ENCODE measurements at regions not wholly inside any gene's neighbourhood (a gene's known extent, or its start where the extent isn't known, plus 50 kb on each side); places are given as distances from the start of the nearest gene placed in this dataset.
"Not testable (repeated sequence)": the region's sequence is repeated elsewhere in the genome, so short reads cannot be mapped to it uniquely, and the experiment has no call there.

DNA sequence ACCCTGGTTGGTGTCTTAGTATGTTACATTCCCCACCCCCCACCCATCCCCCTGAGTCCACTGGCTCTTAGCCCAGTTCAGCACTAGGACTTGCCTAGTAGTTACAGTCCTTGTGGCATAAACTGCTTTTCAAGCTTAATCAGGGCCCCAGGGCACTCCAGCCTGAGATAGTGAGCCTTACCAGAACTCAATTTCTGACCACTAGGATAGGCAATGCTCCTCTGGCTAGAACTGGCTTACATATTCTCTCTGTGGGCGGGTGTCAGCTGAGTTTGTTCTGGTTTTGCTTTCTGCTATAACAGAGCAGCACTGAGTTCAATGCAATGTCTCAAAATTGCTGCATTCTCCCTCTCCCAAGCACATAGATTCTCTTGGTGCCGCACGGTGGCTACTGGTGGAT is 391.4 kb upstream of the DIPK2B start:
- Histone ChIP-seq H3K4me1 (ENCODE audit: control insufficient read depth in 1 of 2, insufficient read depth in 2 of 2, low read length in 2 of 2) (no peaks in the 10 kb centered on the region), H3K9me3 (ENCODE audit: control insufficient read depth in 1 of 2, low read length in 2 of 2) (no peaks in the 10 kb centered on the region), H3K9ac (ENCODE audit: low read depth in 1 of 2, low read length in 2 of 2) (no peak overlapping the region), H3K36me3 (ENCODE audit: control insufficient read depth in 1 of 2, insufficient read depth in 2 of 2, low read length in 2 of 2) (no peaks in the 10 kb centered on the region), H3K4me3 (ENCODE audit: low read depth in 1 of 2, low read length in 2 of 2) (no peak overlapping the region), H3K27me3 (ENCODE audit: control insufficient read depth in 1 of 2, insufficient read depth in 2 of 2, low read length in 2 of 2) (no peaks in the 10 kb centered on the region), H3K27ac (ENCODE audit: low read depth, low read length) (no peak overlapping the region)

GRCh38 chrX:45591650-45592049 is 391.0 kb upstream of the DIPK2B start:
- Histone ChIP-seq H3K27me3 (ENCODE audit: control insufficient read depth in 1 of 2, insufficient read depth in 2 of 2, low read length in 2 of 2) (no peaks in the 10 kb centered on the region), H3K9ac (ENCODE audit: low read depth in 1 of 2, low read length in 2 of 2) (no peak overlapping the region), H3K9me3 (ENCODE audit: control insufficient read depth in 1 of 2, low read length in 2 of 2) (no peaks in the 10 kb centered on the region), H3K4me1 (ENCODE audit: control insufficient read depth in 1 of 2, insufficient read depth in 2 of 2, low read length in 2 of 2) (no peaks in the 10 kb centered on the region), H3K27ac (ENCODE audit: low read depth, low read length) (no peak overlapping the region), H3K36me3 (ENCODE audit: control insufficient read depth in 1 of 2, insufficient read depth in 2 of 2, low read length in 2 of 2) (no peaks in the 10 kb centered on the region), H3K4me3 (ENCODE audit: low read depth in 1 of 2, low read length in 2 of 2) (no peak overlapping the region)

DNA sequence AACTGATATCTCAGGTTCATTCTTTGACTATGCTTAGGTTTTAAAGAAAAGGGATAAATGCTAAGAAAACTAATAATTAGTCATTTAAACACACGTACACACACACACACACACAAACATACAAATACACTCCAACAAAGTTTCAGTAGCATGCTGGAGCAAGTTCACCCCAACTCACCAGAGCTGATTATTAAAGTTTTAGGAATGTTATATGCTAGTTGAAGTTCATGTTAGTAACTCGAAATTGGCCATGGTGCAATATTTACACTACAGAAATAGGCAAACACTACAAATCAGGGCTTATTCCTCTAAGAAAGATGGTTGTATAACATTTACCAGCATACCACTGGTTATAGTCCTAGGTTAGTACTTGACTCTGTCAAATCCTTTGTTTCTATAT is 384.0 kb upstream of the DIPK2B start:
- Histone ChIP-seq H3K4me1 (ENCODE audit: control insufficient read depth in 1 of 2, insufficient read depth in 2 of 2, low read length in 2 of 2) (no peaks in the 10 kb centered on the region), H3K27me3 (ENCODE audit: control insufficient read depth in 1 of 2, insufficient read depth in 2 of 2, low read length in 2 of 2) (no peaks in the 10 kb centered on the region), H3K36me3 (ENCODE audit: control insufficient read depth in 1 of 2, insufficient read depth in 2 of 2, low read length in 2 of 2) (no peaks in the 10 kb centered on the region), H3K9me3 (ENCODE audit: control insufficient read depth in 1 of 2, low read length in 2 of 2) (peaks cover 5% of the 10 kb centered on the region in 2 donors), H3K4me3 (ENCODE audit: low read depth in 1 of 2, low read length in 2 of 2) (no peak overlapping the region), H3K9ac (ENCODE audit: low read depth in 1 of 2, low read length in 2 of 2) (no peak overlapping the region), H3K27ac (ENCODE audit: low read depth, low read length) (no peak overlapping the region)

- Histone ChIP-seq H3K4me3 (ENCODE audit: low read depth in 1 of 2, low read length in 2 of 2) (no peak overlapping the region), H3K27me3 (ENCODE audit: control insufficient read depth in 1 of 2, insufficient read depth in 2 of 2, low read length in 2 of 2) (no peaks in the 10 kb centered on the region), H3K27ac (ENCODE audit: low read depth, low read length) (no peak overlapping the region), H3K9me3 (ENCODE audit: control insufficient read depth in 1 of 2, low read length in 2 of 2) (peaks cover 5% of the 10 kb centered on the region in 2 donors), H3K4me1 (ENCODE audit: control insufficient read depth in 1 of 2, insufficient read depth in 2 of 2, low read length in 2 of 2) (no peaks in the 10 kb centered on the region), H3K36me3 (ENCODE audit: control insufficient read depth in 1 of 2, insufficient read depth in 2 of 2, low read length in 2 of 2) (no peaks in the 10 kb centered on the region), H3K9ac (ENCODE audit: low read depth in 1 of 2, low read length in 2 of 2) (no peak overlapping the region)
These were observed 376.7 kb upstream of the DIPK2B start for GRCh38 chrX:45577361-45577760.

- Histone ChIP-seq H3K4me1 (ENCODE audit: control insufficient read depth in 1 of 2, insufficient read depth in 2 of 2, low read length in 2 of 2) (no peaks in the 10 kb centered on the region), H3K36me3 (ENCODE audit: control insufficient read depth in 1 of 2, insufficient read depth in 2 of 2, low read length in 2 of 2) (no peaks in the 10 kb centered on the region), H3K27me3 (ENCODE audit: control insufficient read depth in 1 of 2, insufficient read depth in 2 of 2, low read length in 2 of 2) (no peaks in the 10 kb centered on the region), H3K9me3 (ENCODE audit: control insufficient read depth in 1 of 2, low read length in 2 of 2) (no peaks in the 10 kb centered on the region), H3K27ac (ENCODE audit: low read depth, low read length) (no peak overlapping the region), H3K9ac (ENCODE audit: low read depth in 1 of 2, low read length in 2 of 2) (no peak overlapping the region), H3K4me3 (ENCODE audit: low read depth in 1 of 2, low read length in 2 of 2) (no peak overlapping the region)
These were observed 370.8 kb upstream of the DIPK2B start for GRCh38 chrX:45571453-45571852.

DNA sequence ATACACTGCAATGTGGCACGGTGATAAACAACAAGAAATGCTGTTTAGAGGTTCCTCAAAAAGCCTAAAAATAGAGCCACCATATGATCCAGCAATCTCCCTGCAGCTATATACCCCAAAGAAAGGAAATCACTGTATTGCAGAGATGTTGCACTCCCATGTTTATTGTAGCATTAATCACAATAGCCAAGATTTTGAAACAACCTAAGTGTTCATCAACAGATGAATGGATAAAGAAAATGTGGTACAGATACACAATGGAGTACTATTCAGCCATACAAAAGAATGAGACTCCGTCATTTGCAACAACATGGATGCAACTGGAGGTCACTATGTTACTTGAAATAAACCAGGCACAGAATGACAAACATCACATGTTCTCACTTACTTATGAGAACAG is 365.8 kb upstream of the DIPK2B start:
- no peaks in the 10 kb centered on the region for H3K36me3 ChIP-seq (ENCODE audit: control insufficient read depth in 1 of 2, insufficient read depth in 2 of 2, low read length in 2 of 2)
- no peaks in the 10 kb centered on the region for H3K4me1 ChIP-seq (ENCODE audit: control insufficient read depth in 1 of 2, insufficient read depth in 2 of 2, low read length in 2 of 2)
- no peak overlapping the region for H3K9ac ChIP-seq (ENCODE audit: low read depth in 1 of 2, low read length in 2 of 2)
- no peaks in the 10 kb centered on the region for H3K9me3 ChIP-seq (ENCODE audit: control insufficient read depth in 1 of 2, low read length in 2 of 2)
- no peak overlapping the region for H3K4me3 ChIP-seq (ENCODE audit: low read depth in 1 of 2, low read length in 2 of 2)
- no peaks in the 10 kb centered on the region for H3K27me3 ChIP-seq (ENCODE audit: control insufficient read depth in 1 of 2, insufficient read depth in 2 of 2, low read length in 2 of 2)
- H3K27ac ChIP-seq (ENCODE audit: low read depth, low read length), result no peak overlapping the region

DNA sequence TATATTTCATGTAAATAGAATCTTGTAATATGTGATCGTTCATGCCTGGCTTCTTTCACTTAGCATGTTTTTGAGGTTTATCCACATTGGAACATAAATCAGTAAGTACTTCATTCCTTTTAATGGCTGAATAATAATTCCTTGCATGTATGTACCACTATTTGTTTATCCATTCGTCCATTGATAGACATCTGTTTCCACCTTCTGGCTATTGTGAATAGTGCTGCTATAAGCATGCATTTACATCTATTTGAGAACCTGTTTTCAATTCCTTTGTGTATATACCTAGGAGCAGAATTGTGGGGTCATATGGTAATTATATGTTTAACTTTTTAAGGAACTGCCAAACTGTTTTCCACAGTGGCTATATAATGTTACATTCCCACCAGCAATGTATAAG is 356.7 kb upstream of the DIPK2B start:
- Histone ChIP-seq H3K27me3 (ENCODE audit: control insufficient read depth in 1 of 2, insufficient read depth in 2 of 2, low read length in 2 of 2) (no peaks in the 10 kb centered on the region), H3K9me3 (ENCODE audit: control insufficient read depth in 1 of 2, low read length in 2 of 2) (no peaks in the 10 kb centered on the region), H3K36me3 (ENCODE audit: control insufficient read depth in 1 of 2, insufficient read depth in 2 of 2, low read length in 2 of 2) (no peaks in the 10 kb centered on the region), H3K9ac (ENCODE audit: low read depth in 1 of 2, low read length in 2 of 2) (no peak overlapping the region), H3K4me3 (ENCODE audit: low read depth in 1 of 2, low read length in 2 of 2) (no peak overlapping the region), H3K4me1 (ENCODE audit: control insufficient read depth in 1 of 2, insufficient read depth in 2 of 2, low read length in 2 of 2) (no peaks in the 10 kb centered on the region), H3K27ac (ENCODE audit: low read depth, low read length) (no peak overlapping the region)

GRCh38 chrX:45554736-45555135 is 354.1 kb upstream of the DIPK2B start:
- H3K4me3 ChIP-seq (ENCODE audit: low read depth in 1 of 2, low read length in 2 of 2), result no peak overlapping the region
- no peaks in the 10 kb centered on the region for H3K9me3 ChIP-seq (ENCODE audit: control insufficient read depth in 1 of 2, low read length in 2 of 2)
- H3K27ac ChIP-seq (ENCODE audit: low read depth, low read length), result no peak overlapping the region
- no peaks in the 10 kb centered on the region for H3K27me3 ChIP-seq (ENCODE audit: control insufficient read depth in 1 of 2, insufficient read depth in 2 of 2, low read length in 2 of 2)
- H3K4me1 ChIP-seq (ENCODE audit: control insufficient read depth in 1 of 2, insufficient read depth in 2 of 2, low read length in 2 of 2), result no peaks in the 10 kb centered on the region
- no peaks in the 10 kb centered on the region for H3K36me3 ChIP-seq (ENCODE audit: control insufficient read depth in 1 of 2, insufficient read depth in 2 of 2, low read length in 2 of 2)
- H3K9ac ChIP-seq (ENCODE audit: low read depth in 1 of 2, low read length in 2 of 2), result no peak overlapping the region

- Histone ChIP-seq H3K27me3 (ENCODE audit: control insufficient read depth in 1 of 2, insufficient read depth in 2 of 2, low read length in 2 of 2) (no peaks in the 10 kb centered on the region), H3K36me3 (ENCODE audit: control insufficient read depth in 1 of 2, insufficient read depth in 2 of 2, low read length in 2 of 2) (no peaks in the 10 kb centered on the region), H3K9ac (ENCODE audit: low read depth in 1 of 2, low read length in 2 of 2) (no peak overlapping the region), H3K9me3 (ENCODE audit: control insufficient read depth in 1 of 2, low read length in 2 of 2) (no peaks in the 10 kb centered on the region), H3K4me1 (ENCODE audit: control insufficient read depth in 1 of 2, insufficient read depth in 2 of 2, low read length in 2 of 2) (no peaks in the 10 kb centered on the region), H3K4me3 (ENCODE audit: low read depth in 1 of 2, low read length in 2 of 2) (no peak overlapping the region), H3K27ac (ENCODE audit: low read depth, low read length) (no peak overlapping the region)
These were observed 352.7 kb upstream of the DIPK2B start for GRCh38 chrX:45553417-45553816.

DNA sequence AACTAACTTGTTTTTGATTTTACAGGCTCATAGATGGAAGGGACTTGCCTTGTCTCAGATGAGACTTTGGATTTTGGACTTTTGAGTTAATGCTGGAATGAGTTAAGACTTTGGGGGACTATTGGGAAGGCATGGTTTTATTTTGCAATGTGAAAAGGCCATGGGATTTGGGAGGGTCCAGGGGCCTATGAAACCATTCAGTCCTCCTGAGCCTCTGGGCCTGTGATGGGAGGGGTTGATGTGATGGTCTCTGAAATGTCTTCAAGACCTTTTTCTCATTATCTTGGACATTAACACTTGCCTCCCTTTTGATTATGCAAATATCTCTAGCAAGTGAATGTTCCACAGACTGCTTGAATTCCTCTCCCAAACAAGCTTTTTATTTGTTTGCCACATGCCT is 346.0 kb upstream of the DIPK2B start:
- not testable (repeated sequence) for H3K27me3 ChIP-seq (ENCODE audit: control insufficient read depth in 1 of 2, insufficient read depth in 2 of 2, low read length in 2 of 2); H3K9ac ChIP-seq (ENCODE audit: low read depth in 1 of 2, low read length in 2 of 2); H3K4me1 ChIP-seq (ENCODE audit: control insufficient read depth in 1 of 2, insufficient read depth in 2 of 2, low read length in 2 of 2)

GRCh38 chrX:45540181-45540580 is 339.5 kb upstream of the DIPK2B start:
- H3K4me3 ChIP-seq (ENCODE audit: low read depth in 1 of 2, low read length in 2 of 2), result no peak overlapping the region
- H3K27me3 ChIP-seq (ENCODE audit: control insufficient read depth in 1 of 2, insufficient read depth in 2 of 2, low read length in 2 of 2), result no peaks in the 10 kb centered on the region
- no peak overlapping the region for H3K9ac ChIP-seq (ENCODE audit: low read depth in 1 of 2, low read length in 2 of 2)
- no peaks in the 10 kb centered on the region for H3K9me3 ChIP-seq (ENCODE audit: control insufficient read depth in 1 of 2, low read length in 2 of 2)
- no peaks in the 10 kb centered on the region for H3K4me1 ChIP-seq (ENCODE audit: control insufficient read depth in 1 of 2, insufficient read depth in 2 of 2, low read length in 2 of 2)
- H3K27ac ChIP-seq (ENCODE audit: low read depth, low read length), result no peak overlapping the region
- no peaks in the 10 kb centered on the region for H3K36me3 ChIP-seq (ENCODE audit: control insufficient read depth in 1 of 2, insufficient read depth in 2 of 2, low read length in 2 of 2)

More for the DNA sequence above, 346.0 kb upstream of the DIPK2B start:
- not testable (repeated sequence) for H3K27ac ChIP-seq (ENCODE audit: low read depth, low read length); H3K9me3 ChIP-seq (ENCODE audit: control insufficient read depth in 1 of 2, low read length in 2 of 2); H3K36me3 ChIP-seq (ENCODE audit: control insufficient read depth in 1 of 2, insufficient read depth in 2 of 2, low read length in 2 of 2); H3K4me3 ChIP-seq (ENCODE audit: low read depth in 1 of 2, low read length in 2 of 2)
